ENCODE measurements at regions not wholly inside any gene's neighbourhood (a gene's known extent, or its start where the extent isn't known, plus 50 kb on each side); places are given as distances from the start of the nearest gene placed in this dataset.

DNA sequence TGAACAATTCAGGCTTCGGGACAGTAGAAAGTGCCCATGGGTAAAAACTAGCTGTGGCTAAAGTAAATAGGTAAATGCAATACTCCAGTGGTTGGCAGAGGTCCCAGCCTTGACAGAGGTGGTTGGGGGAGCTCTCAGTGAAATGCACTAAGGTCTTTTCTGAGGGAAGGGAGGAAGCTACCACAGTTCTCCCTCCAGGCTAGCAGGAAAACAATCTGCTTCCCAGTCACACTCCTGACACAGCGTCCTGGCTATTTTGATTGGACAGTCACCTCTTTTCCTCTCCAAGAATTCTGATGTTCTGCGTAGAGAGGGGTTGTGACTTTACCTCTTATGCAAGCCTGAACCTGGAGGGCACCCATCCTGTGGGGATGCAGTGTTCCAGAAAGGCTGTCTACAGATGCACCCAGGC lies 128.7 kb downstream of the CYSLTR2 start:
- Histone ChIP-seq H3K9ac (ENCODE audit: low read depth in 2 of 2, low read length in 2 of 2) (no peak overlapping the region), H3K27ac (no peak overlapping the region)
- no peak for DNase-seq

GRCh38 chr13:48783181-48783630 lies 129.5 kb downstream of the CYSLTR2 start:
- no peaks in the 10 kb centered on the region for H3K9me3 ChIP-seq
- H3K9ac ChIP-seq (ENCODE audit: low read depth in 2 of 2, low read length in 2 of 2) = no peak overlapping the region
- intact Hi-C loops (cut with DNase I) = no loop called here
- peak; percentile 67 for DNase-seq
- TF ChIP-seq, protein P1, sequence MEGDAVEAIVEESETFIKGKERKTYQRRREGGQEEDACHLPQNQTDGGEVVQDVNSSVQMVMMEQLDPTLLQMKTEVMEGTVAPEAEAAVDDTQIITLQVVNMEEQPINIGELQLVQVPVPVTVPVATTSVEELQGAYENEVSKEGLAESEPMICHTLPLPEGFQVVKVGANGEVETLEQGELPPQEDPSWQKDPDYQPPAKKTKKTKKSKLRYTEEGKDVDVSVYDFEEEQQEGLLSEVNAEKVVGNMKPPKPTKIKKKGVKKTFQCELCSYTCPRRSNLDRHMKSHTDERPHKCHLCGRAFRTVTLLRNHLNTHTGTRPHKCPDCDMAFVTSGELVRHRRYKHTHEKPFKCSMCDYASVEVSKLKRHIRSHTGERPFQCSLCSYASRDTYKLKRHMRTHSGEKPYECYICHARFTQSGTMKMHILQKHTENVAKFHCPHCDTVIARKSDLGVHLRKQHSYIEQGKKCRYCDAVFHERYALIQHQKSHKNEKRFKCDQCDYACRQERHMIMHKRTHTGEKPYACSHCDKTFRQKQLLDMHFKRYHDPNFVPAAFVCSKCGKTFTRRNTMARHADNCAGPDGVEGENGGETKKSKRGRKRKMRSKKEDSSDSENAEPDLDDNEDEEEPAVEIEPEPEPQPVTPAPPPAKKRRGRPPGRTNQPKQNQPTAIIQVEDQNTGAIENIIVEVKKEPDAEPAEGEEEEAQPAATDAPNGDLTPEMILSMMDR (IDR thresholded peaks at IDR 0.05) = no peak
- H3K27ac ChIP-seq = no peak overlapping the region
- H3K4me1 ChIP-seq = no peaks in the 10 kb centered on the region
- no peaks in the 10 kb centered on the region for H3K27me3 ChIP-seq
- no peaks in the 10 kb centered on the region for H3K36me3 ChIP-seq
- no peak overlapping the region for H3K4me3 ChIP-seq

More for the DNA sequence above, 128.7 kb downstream of the CYSLTR2 start:
- Histone ChIP-seq H3K4me3 (no peak overlapping the region), H3K27me3 (no peaks in the 10 kb centered on the region), H3K36me3 (no peaks in the 10 kb centered on the region), H3K9me3 (no peaks in the 10 kb centered on the region), H3K4me1 (no peaks in the 10 kb centered on the region)
- intact Hi-C loops (cut with DNase I) = no loop called here
- TF ChIP-seq, protein P1 (IDR thresholded peaks at IDR 0.05) = no peak

DNA sequence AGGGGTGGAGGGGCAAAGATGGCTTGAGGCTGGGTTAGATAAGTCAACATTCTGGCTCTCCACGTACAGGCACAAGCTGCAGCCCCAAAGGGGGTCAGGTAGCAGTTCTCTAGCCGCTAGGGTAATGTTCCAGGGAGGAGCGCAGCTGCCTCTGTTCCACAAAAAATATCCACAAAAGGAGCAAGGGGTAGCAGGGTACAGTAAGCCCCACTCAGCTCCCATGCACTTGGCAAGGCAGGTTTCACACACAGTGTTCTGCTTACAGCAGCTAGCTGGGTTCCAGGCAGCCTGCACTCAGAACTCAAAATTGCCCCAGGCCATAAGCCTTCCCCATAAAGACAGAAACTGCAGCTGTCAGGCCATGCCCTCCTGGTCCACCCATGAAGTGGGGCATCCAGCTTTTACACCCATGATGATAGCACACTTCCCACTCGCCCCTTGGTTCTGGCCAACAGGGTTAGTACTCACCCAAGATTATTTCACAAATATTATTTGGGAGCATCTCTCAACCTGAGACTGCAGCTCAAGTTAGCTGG lies 130.0 kb downstream of the CYSLTR2 start:
- no peaks in the 10 kb centered on the region for H3K27me3 ChIP-seq
- TF ChIP-seq, protein P1 (IDR thresholded peaks at IDR 0.05) = no peak
- H3K9ac ChIP-seq (ENCODE audit: low read depth in 2 of 2, low read length in 2 of 2) = no peak overlapping the region
- no peaks in the 10 kb centered on the region for H3K4me1 ChIP-seq
- no peak overlapping the region for H3K4me3 ChIP-seq
- intact Hi-C loops (cut with DNase I) = no loop called here
- H3K36me3 ChIP-seq = no peaks in the 10 kb centered on the region
- DNase-seq = no peak
- H3K9me3 ChIP-seq = no peaks in the 10 kb centered on the region
- no peak overlapping the region for H3K27ac ChIP-seq

DNA sequence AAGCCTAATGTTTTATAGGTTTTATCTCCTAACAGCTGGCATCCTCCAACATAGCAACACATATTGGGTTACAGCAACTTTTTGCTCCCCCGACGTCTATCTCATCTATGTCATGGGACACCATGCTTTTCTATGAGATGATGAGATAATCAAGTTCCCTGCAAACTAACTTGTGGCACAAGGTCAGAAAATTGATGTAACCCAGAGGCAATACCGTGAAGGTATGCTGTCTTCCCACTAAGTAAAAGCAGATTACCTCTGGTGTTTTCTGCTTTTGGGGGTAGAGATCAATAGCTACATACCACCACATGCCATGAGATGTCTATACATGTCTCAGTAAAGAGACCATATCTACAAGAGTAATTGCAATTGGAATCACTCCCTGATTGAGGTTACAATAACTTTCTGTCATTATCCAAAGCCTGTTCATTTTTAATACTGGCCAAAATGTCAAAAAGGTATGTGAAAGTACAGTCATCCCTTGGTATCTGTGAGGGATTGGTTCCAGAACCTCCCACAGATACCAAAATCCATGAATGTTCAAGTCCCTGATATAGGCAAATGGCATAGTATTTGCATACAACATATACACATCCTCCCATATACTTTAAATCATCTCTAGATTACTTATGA lies 131.3 kb downstream of the CYSLTR2 start:
- DNase-seq = no peak
- Histone ChIP-seq H3K36me3 (no peaks in the 10 kb centered on the region), H3K9me3 (no peaks in the 10 kb centered on the region), H3K27ac (no peak overlapping the region), H3K4me3 (no peak overlapping the region), H3K27me3 (no peaks in the 10 kb centered on the region), H3K9ac (ENCODE audit: low read depth in 2 of 2, low read length in 2 of 2) (no peak overlapping the region), H3K4me1 (no peaks in the 10 kb centered on the region)
- TF ChIP-seq, protein P1 (IDR thresholded peaks at IDR 0.05) = no peak
- intact Hi-C loops (cut with DNase I) = no loop called here

- Histone ChIP-seq H3K27me3 (no peaks in the 10 kb centered on the region), H3K36me3 (no peaks in the 10 kb centered on the region), H3K9me3 (no peaks in the 10 kb centered on the region), H3K27ac (no peak overlapping the region), H3K4me1 (no peaks in the 10 kb centered on the region), H3K9ac (ENCODE audit: low read depth in 2 of 2, low read length in 2 of 2) (no peak overlapping the region), H3K4me3 (no peak overlapping the region)
- TF ChIP-seq, protein P1 (IDR thresholded peaks at IDR 0.05) = no peak
- no peak for DNase-seq
- intact Hi-C loops (cut with DNase I) = no loop called here
Measured at GRCh38 chr13:48790199-48790598, 136.5 kb downstream of the CYSLTR2 start.
